ENCODE measurements at regions not wholly inside any gene's neighbourhood (a gene's known extent, or its start where the extent isn't known, plus 50 kb on each side); places are given as distances from the start of the nearest gene placed in this dataset.

DNA sequence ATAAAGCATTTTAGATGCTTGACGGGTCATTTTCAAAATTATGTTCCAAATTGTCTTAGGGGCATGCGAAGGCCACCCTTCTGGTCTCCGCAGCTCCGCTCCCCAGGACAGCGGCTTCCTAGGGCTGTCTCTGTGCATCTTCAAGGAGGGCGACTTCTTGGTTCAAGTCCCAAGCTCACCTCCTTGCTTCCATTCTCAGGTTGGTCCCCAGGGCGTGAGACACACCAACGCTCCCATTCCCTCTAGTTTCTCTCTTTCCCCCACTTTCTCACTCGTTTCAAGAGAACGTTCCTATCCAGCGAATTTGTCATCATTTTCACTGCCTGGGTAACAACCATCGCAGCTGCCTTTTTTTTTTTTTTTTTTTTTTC, 109.4 kb upstream of the CCND2 start:
- TF ChIP-seq, protein P1, sequence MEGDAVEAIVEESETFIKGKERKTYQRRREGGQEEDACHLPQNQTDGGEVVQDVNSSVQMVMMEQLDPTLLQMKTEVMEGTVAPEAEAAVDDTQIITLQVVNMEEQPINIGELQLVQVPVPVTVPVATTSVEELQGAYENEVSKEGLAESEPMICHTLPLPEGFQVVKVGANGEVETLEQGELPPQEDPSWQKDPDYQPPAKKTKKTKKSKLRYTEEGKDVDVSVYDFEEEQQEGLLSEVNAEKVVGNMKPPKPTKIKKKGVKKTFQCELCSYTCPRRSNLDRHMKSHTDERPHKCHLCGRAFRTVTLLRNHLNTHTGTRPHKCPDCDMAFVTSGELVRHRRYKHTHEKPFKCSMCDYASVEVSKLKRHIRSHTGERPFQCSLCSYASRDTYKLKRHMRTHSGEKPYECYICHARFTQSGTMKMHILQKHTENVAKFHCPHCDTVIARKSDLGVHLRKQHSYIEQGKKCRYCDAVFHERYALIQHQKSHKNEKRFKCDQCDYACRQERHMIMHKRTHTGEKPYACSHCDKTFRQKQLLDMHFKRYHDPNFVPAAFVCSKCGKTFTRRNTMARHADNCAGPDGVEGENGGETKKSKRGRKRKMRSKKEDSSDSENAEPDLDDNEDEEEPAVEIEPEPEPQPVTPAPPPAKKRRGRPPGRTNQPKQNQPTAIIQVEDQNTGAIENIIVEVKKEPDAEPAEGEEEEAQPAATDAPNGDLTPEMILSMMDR (IDR thresholded peaks at IDR 0.05; ENCODE audit: insufficient read depth, low read length, poor library complexity, severe bottlenecking) = no peak
- TF ChIP-seq EZH2phosphoT487 (conservative IDR thresholded peaks at IDR 0.05; ENCODE audit: low read length) = no peak

Data from SU-DHL-6 (cell line).